GM13976 (cell line): ENCODE measurements at regions not wholly inside any gene's neighbourhood (a gene's known extent, or its start where the extent isn't known, plus 50 kb on each side); places are given as distances from the start of the nearest gene placed in this dataset.

Source experiments
- DNase-seq: peaks from one replicate; pipeline ENCODE4 v3.0.0; 2012; ENCODE audit warnings: low spot score
- CTCF ChIP-seq: IDR thresholded peaks from 2 replicates; pipeline ENCODE4 v1.5.1; 2012; ENCODE audit warnings: borderline replicate concordance, mild to moderate bottlenecking; ENCODE audit not compliant: insufficient read depth; ENCODE audit errors: extremely low read depth, missing control alignments, control extremely low read depth
- in situ Hi-C: fragments of 300-500 bp; cut with MboI; formaldehyde crosslinking; loops from one replicate; pipeline ENCODE4 v1.12.0; 2022; ENCODE audit warnings: low sequenced_read_pairs, mixed read lengths, inconsistent platforms; ENCODE audit not compliant: unreplicated experiment

- TF ChIP-seq CTCF = no peak
- DNase-seq = no peak
- in situ Hi-C loops = no loop called here
These were observed 389.3 kb upstream of the MYT1L start for GRCh38 chr2:2720351-2720750.

- TF ChIP-seq CTCF = no peak
- in situ Hi-C loops = no loop called here
- no peak for DNase-seq
These were observed 388.7 kb upstream of the MYT1L start for GRCh38 chr2:2719781-2720180.

- TF ChIP-seq CTCF = no peak
- in situ Hi-C loops = no loop called here
- DNase-seq = no peak
These were observed 387.9 kb upstream of the MYT1L start for GRCh38 chr2:2719015-2719414.

- no peak for DNase-seq
- in situ Hi-C loops = no loop called here
- TF ChIP-seq CTCF = no peak
These were observed 386.3 kb upstream of the MYT1L start for GRCh38 chr2:2717406-2717805.

- TF ChIP-seq CTCF = no peak
- no peak for DNase-seq
- in situ Hi-C loops = no loop called here
These were observed 385.7 kb upstream of the MYT1L start for GRCh38 chr2:2716771-2717170.

GRCh38 chr2:2715036-2715818 is 384.2 kb upstream of the MYT1L start:
- DNase-seq = no peak
- in situ Hi-C loops = no loop called here
- TF ChIP-seq CTCF = no peak

GRCh38 chr2:2714408-2714807 is 383.3 kb upstream of the MYT1L start:
- DNase-seq = no peak
- in situ Hi-C loops = no loop called here
- no peak for TF ChIP-seq CTCF
